Hepatocyte (in vitro differentiated cells): ENCODE measurements at regions not wholly inside any gene's neighbourhood (a gene's known extent, or its start where the extent isn't known, plus 50 kb on each side); places are given as distances from the start of the nearest gene placed in this dataset.

ENCODE experiments used
- DNase-seq: peaks from one replicate; pipeline ENCODE4 v3.0.0-alpha.2; 2016; ENCODE audit warnings: low spot score
- H2AFZ ChIP-seq: fragments of 200-600 bp; sonication (generic); 2 replicates; pipeline ENCODE4 v1.6.0; 2016; ENCODE audit warnings: antibody characterized with exemption, mild to moderate bottlenecking
- H3K27ac ChIP-seq: fragments of 200-600 bp; sonication (generic); 2 replicates; pipeline ENCODE4 v1.5.1; 2016; ENCODE audit warnings: mild to moderate bottlenecking
- H3K27me3 ChIP-seq: fragments of 200-600 bp; sonication (generic); 2 replicates; pipeline ENCODE4 v1.6.1; 2016
- H3K36me3 ChIP-seq: fragments of 200-600 bp; sonication (generic); replicated peaks from 2 replicates; pipeline ENCODE4 v1.5.1; 2016; ENCODE audit warnings: low read depth; ENCODE audit not compliant: insufficient read depth
- H3K4me1 ChIP-seq: fragments of 200-600 bp; sonication (generic); 2 replicates; pipeline ENCODE4 v1.5.1; 2016; ENCODE audit warnings: mild to moderate bottlenecking, moderate library complexity; ENCODE audit not compliant: insufficient read depth
- H3K4me2 ChIP-seq: fragments of 200-600 bp; sonication (generic); 2 replicates; pipeline ENCODE4 v1.6.0; 2016
- H3K4me3 ChIP-seq: fragments of 200-600 bp; sonication (generic); 2 replicates; pipeline ENCODE4 v1.5.1; 2016; ENCODE audit warnings: mild to moderate bottlenecking
- H3K79me2 ChIP-seq: fragments of 200-600 bp; sonication (generic); 2 replicates; pipeline ENCODE4 v1.6.0; 2017; ENCODE audit warnings: mild to moderate bottlenecking
- H3K9me2 ChIP-seq: fragments of 200-600 bp; sonication (generic); replicated peaks from 2 replicates; pipeline ENCODE4 v1.6.0; 2017; ENCODE audit warnings: mild to moderate bottlenecking; ENCODE audit not compliant: insufficient read depth
- H3K9me3 ChIP-seq: fragments of 200-600 bp; sonication (generic); 2 replicates; pipeline ENCODE4 v1.5.1; 2016; ENCODE audit warnings: low read depth, mild to moderate bottlenecking
- H4K20me1 ChIP-seq: fragments of 200-600 bp; sonication (generic); 2 replicates; pipeline ENCODE4 v1.6.0; 2016; ENCODE audit warnings: mild to moderate bottlenecking; ENCODE audit not compliant: insufficient read depth, poor library complexity, severe bottlenecking
- CTCF ChIP-seq: fragments of 200-600 bp; sonication (generic); IDR thresholded peaks from 2 replicates; pipeline ENCODE4 v1.5.1; 2016; ENCODE audit warnings: antibody characterized with exemption, mild to moderate bottlenecking; ENCODE audit not compliant: poor library complexity
- EZH2 ChIP-seq: fragments of 200-600 bp; sonication (generic); IDR thresholded peaks from 2 replicates; pipeline ENCODE4 v1.6.1; 2016; ENCODE audit warnings: antibody characterized with exemption, mild to moderate bottlenecking, borderline replicate concordance
- EZH2phosphoT487 ChIP-seq: fragments of 200-600 bp; sonication (generic); IDR thresholded peaks from one replicate; pipeline ENCODE4 v1.6.1; 2018; ENCODE audit warnings: antibody characterized with exemption, mild to moderate bottlenecking, low read depth, moderate library complexity; ENCODE audit not compliant: unreplicated experiment, severe bottlenecking
- WGBS: methylation state at CpG from one replicate; pipeline ENCODE4 v1.1.6; 2016; ENCODE audit warnings: low lambda C conversion rate; ENCODE audit errors: missing lambda C conversion rate; 5-methylcytosine and 5-hydroxymethylcytosine counted together

DNA sequence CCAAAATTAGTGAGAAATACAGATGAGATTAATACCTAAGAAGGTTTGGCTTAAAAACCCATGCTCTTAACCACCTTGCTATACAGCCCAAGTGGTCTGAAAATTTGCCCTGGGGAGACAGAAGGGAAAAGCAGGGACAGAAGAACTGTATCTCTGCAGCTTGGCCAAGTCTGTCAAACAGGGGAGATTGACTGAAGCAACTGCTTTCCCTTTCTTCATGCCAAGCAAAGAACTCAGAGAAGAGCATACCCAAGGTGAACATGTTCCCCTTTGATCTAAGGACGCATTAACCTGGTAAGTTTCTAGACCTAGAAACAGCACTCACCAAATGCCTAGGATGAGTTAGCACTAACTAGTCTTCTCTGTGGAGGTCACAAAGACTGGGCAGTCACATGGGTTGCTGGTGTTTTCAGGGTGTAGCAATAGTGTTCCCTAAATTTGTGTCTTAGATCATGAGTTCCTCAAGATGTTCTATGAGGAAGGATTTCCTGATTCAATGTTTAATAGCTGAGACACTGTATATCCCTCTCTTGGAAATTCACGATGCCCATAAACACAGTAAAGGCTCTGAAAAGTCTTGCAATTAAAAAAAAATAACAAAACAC is 75.6 kb upstream of the GRAMD1B start:
- Histone ChIP-seq H3K4me1 (no peaks in the 10 kb centered on the region), H3K4me2 (no peak overlapping the region), H3K9me2 (no peaks in the 10 kb centered on the region), H3K79me2 (no peaks in the 10 kb centered on the region), H3K27ac (no peak overlapping the region), H3K27me3 (peaks cover 38% of the 10 kb centered on the region), H2AFZ (no peak overlapping the region), H3K36me3 (no peaks in the 10 kb centered on the region), H3K9me3 (no peaks in the 10 kb centered on the region), H4K20me1 (no peaks in the 10 kb centered on the region), H3K4me3 (no peak overlapping the region)
- no peak for DNase-seq
- WGBS: 87% methylated on average over 2 of the region's 2 CpGs
- no peak for TF ChIP-seq EZH2phosphoT487
- no peak for TF ChIP-seq EZH2
- TF ChIP-seq CTCF: no peak

GRCh38 chr11:123351375-123351774 is 78.7 kb upstream of the GRAMD1B start:
- no peaks in the 10 kb centered on the region for H3K9me3 ChIP-seq
- no peaks in the 10 kb centered on the region for H3K9me2 ChIP-seq
- H3K36me3 ChIP-seq: no peaks in the 10 kb centered on the region
- H4K20me1 ChIP-seq: no peaks in the 10 kb centered on the region
- no peak overlapping the region for H3K4me2 ChIP-seq
- H3K27me3 ChIP-seq: peaks cover 8% of the 10 kb centered on the region
- H3K4me3 ChIP-seq: no peak overlapping the region
- no peak overlapping the region for H3K27ac ChIP-seq
- no peaks in the 10 kb centered on the region for H3K79me2 ChIP-seq
- no peaks in the 10 kb centered on the region for H3K4me1 ChIP-seq
- TF ChIP-seq EZH2: no peak
- no peak for TF ChIP-seq CTCF
- TF ChIP-seq EZH2phosphoT487: no peak
- no peak overlapping the region for H2AFZ ChIP-seq
- 74% methylated on average over 6 of the region's 6 CpGs for WGBS
- DNase-seq: peak; percentile 19

DNA sequence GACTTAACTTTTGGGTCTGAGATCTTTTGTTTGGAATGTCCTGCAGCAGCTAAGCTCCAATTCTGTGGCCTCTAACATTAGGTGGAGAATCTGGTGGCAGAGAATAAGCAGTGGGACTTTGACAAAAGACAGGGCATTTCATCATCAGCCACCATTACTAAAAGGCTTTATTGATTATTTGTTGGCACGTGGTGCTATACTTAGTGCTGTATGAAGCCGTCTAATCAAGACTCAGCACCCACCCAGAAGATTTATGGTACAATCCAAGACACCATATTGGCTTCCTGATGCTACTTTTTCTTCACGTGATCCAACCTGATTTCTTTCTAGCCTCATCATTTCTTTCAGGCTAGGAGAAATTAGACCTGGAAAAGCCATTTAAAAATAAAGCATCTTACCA is 80.7 kb upstream of the GRAMD1B start:
- H3K4me2 ChIP-seq: no peak overlapping the region
- H3K36me3 ChIP-seq: no peaks in the 10 kb centered on the region
- no peaks in the 10 kb centered on the region for H4K20me1 ChIP-seq
- no peaks in the 10 kb centered on the region for H3K79me2 ChIP-seq
- WGBS: 90% methylated on average over 3 of the region's 3 CpGs
- peaks cover 6% of the 10 kb centered on the region for H3K27me3 ChIP-seq
- H2AFZ ChIP-seq: no peak overlapping the region
- H3K4me3 ChIP-seq: no peak overlapping the region
- no peak overlapping the region for H3K27ac ChIP-seq
- TF ChIP-seq EZH2phosphoT487: no peak
- no peak for TF ChIP-seq EZH2
- no peak for TF ChIP-seq CTCF
- no peaks in the 10 kb centered on the region for H3K4me1 ChIP-seq
- no peaks in the 10 kb centered on the region for H3K9me3 ChIP-seq
- no peaks in the 10 kb centered on the region for H3K9me2 ChIP-seq
- no peak for DNase-seq
